Panc1 (cell line): ENCODE measurements at regions not wholly inside any gene's neighbourhood (a gene's known extent, or its start where the extent isn't known, plus 50 kb on each side); places are given as distances from the start of the nearest gene placed in this dataset.

Experiments
- ATAC-seq: fragments of 200-7000 bp; cut with Tn5 transposase; 2 replicates; pipeline ENCODE4 v1.9.1; 2020; ENCODE audit warnings: mild to moderate bottlenecking, moderate library complexity
- BruUV-seq: library from RNA; stranded (reverse); fragments of 400-500 nt; replicated peaks from 2 replicates; lab custom pipeline; 2021; lab: Mats Ljungman, UMichigan
- CTCF ChIA-PET: fragments of 300-600 bp; sonication (Branson Sonifier 250); formaldehyde crosslinking; loops from one replicate; lab custom pipeline; 2022; ENCODE audit warnings: antibody characterized with exemption; lab: Charles Lee
- POLR2A ChIA-PET: fragments of 300-600 bp; sonication (Branson Sonifier 250); formaldehyde crosslinking; loops from one replicate; lab custom pipeline; 2022; ENCODE audit warnings: antibody characterized with exemption; lab: Charles Lee
- DNase-seq: peaks from one replicate; pipeline ENCODE4 v3.0.0-alpha.2; 2010; ENCODE audit warnings: low read depth, low spot score
- H3K27ac ChIP-seq: 2 replicates; pipeline ENCODE4 v1.5.1; 2011; ENCODE audit warnings: mild to moderate bottlenecking, low read length, inconsistent platforms
- H3K27me3 ChIP-seq: fragments of 200-500 bp; sonication (Bioruptor generic); 2 replicates; pipeline ENCODE4 v1.6.0; 2014; ENCODE audit warnings: low read length, inconsistent platforms; ENCODE audit not compliant: control insufficient read depth, insufficient read depth
- H3K36me3 ChIP-seq: fragments of 200-500 bp; sonication (Bioruptor generic); 2 replicates; pipeline ENCODE4 v1.5.1; 2014; ENCODE audit warnings: inconsistent platforms, mild to moderate bottlenecking, low read length, moderate library complexity; ENCODE audit not compliant: control insufficient read depth, insufficient read depth
- H3K4me1 ChIP-seq: 2 replicates; pipeline ENCODE4 v1.5.1; 2011; ENCODE audit warnings: inconsistent platforms, mild to moderate bottlenecking, low read length, moderate library complexity; ENCODE audit not compliant: control insufficient read depth, insufficient read depth
- H3K4me3 ChIP-seq, 2 experiments: 2 replicates each; pipeline ENCODE4 v1.5.1; 2011 to 2012; ENCODE audit warnings: low read depth in 2 of 2, low read length in 2 of 2, mild to moderate bottlenecking in 2 of 2, inconsistent platforms in 1 of 2, moderate library complexity in 1 of 2
- H3K9me3 ChIP-seq: fragments of 200-500 bp; sonication (Bioruptor generic); 2 replicates; pipeline ENCODE4 v1.5.1; 2014; ENCODE audit warnings: low read depth, mild to moderate bottlenecking, inconsistent platforms, low read length, moderate library complexity; ENCODE audit not compliant: control insufficient read depth, insufficient read depth
- CTCF ChIP-seq: fragments of 450-650 bp; IDR thresholded peaks from 2 replicates; pipeline ENCODE4 v1.5.1; 2017; ENCODE audit warnings: mild to moderate bottlenecking
- POLR2AphosphoS5 ChIP-seq: IDR thresholded peaks from 2 replicates; pipeline ENCODE4 v1.6.1; 2012; ENCODE audit warnings: mild to moderate bottlenecking, low read depth, low read length, moderate library complexity
- REST ChIP-seq, 2 experiments: IDR thresholded peaks; 2 replicates each; pipeline ENCODE4 v1.6.1; 2011 to 2012; ENCODE audit warnings: low read depth in 2 of 2, control low read depth in 1 of 2, low read length in 1 of 2, mild to moderate bottlenecking in 1 of 2, moderate library complexity in 1 of 2; ENCODE audit not compliant: insufficient read depth in 1 of 2
- SIN3A ChIP-seq: IDR thresholded peaks from 2 replicates; pipeline ENCODE4 v1.6.1; 2012; ENCODE audit warnings: low read depth, mild to moderate bottlenecking, low read length, moderate library complexity, borderline replicate concordance; ENCODE audit not compliant: insufficient read depth
- TCF7L2 ChIP-seq: IDR thresholded peaks from 2 replicates; pipeline ENCODE4 v1.6.1; 2011; ENCODE audit warnings: mild to moderate bottlenecking, low read depth, low read length, inconsistent platforms
- in situ Hi-C: cut with HindIII; loops from 2 replicates; pipeline ENCODE4 v1.10.0; 2016; ENCODE audit warnings: low sequenced_read_pairs, low pct_unique_long_range_greater_than_20kb
- intact Hi-C: fragments of 100-400 bp; cut with micrococcal nuclease; formaldehyde crosslinking; loops from one replicate; pipeline ENCODE4 v1.10.0; 2022; ENCODE audit not compliant: unreplicated experiment

- no peaks in the 10 kb centered on the region for H3K9me3 ChIP-seq
- in situ Hi-C loops: no loop called here
- no peak overlapping the region for H3K27ac ChIP-seq
- ATAC-seq (no peak), DNase-seq (no peak)
- H3K4me1 ChIP-seq: no peaks in the 10 kb centered on the region
- no peak for TF ChIP-seq TCF7L2
- no peak for TF ChIP-seq SIN3A
- no peak for TF ChIP-seq CTCF
- TF ChIP-seq POLR2AphosphoS5: no peak
- no peak for TF ChIP-seq REST (IDR thresholded peaks at IDR 0.05; ENCODE audit: insufficient read depth in 1 of 2, low read depth in 2 of 2, low read length in 1 of 2)
- intact Hi-C loops: no loop called here
- ChIA-PET POLR2A (no interaction called here), CTCF (no interaction called here)
- H3K36me3 ChIP-seq: no peaks in the 10 kb centered on the region
- H3K27me3 ChIP-seq: no peaks in the 10 kb centered on the region
- no TSS peak for BruUV-seq
- no peak overlapping the region for H3K4me3 ChIP-seq
Observed at GRCh38 chr1:193799948-193800690, 613.7 kb upstream of the B3GALT2 start.

- DNase-seq (no peak), ATAC-seq (no peak)
- H3K27me3 ChIP-seq: no peaks in the 10 kb centered on the region
- TF ChIP-seq CTCF: no peak
- no peak for TF ChIP-seq REST (IDR thresholded peaks at IDR 0.05; ENCODE audit: insufficient read depth in 1 of 2, low read depth in 2 of 2, low read length in 1 of 2)
- no peak for TF ChIP-seq SIN3A
- no peak for TF ChIP-seq TCF7L2
- TF ChIP-seq POLR2AphosphoS5: no peak
- intact Hi-C loops (no loop called here), in situ Hi-C loops (no loop called here)
- ChIA-PET CTCF (no interaction called here), POLR2A (no interaction called here)
- H3K27ac ChIP-seq: no peak overlapping the region
- no TSS peak for BruUV-seq
- H3K4me3 ChIP-seq: no peak overlapping the region
- H3K4me1 ChIP-seq: no peaks in the 10 kb centered on the region
- H3K36me3 ChIP-seq: no peaks in the 10 kb centered on the region
- H3K9me3 ChIP-seq: no peaks in the 10 kb centered on the region
Observed at GRCh38 chr1:193799371-193799770, 613.0 kb upstream of the B3GALT2 start.
